ENCODE measurements at regions not wholly inside any gene's neighbourhood (a gene's known extent, or its start where the extent isn't known, plus 50 kb on each side); places are given as distances from the start of the nearest gene placed in this dataset.
"Not testable (repeated sequence)": the region's sequence is repeated elsewhere in the genome, so short reads cannot be mapped to it uniquely, and the experiment has no call there.

GRCh38 chr20:53823121-53823764 lies 229.6 kb upstream of the ZNF217 start:
- Histone ChIP-seq H3K9me3 (ENCODE audit: low read length) (peaks cover 3% of the 10 kb centered on the region), H3K4me3 (ENCODE audit: low read length) (no peak overlapping the region), H3K27me3 (ENCODE audit: insufficient read depth, low read length) (no peaks in the 10 kb centered on the region), H3K36me3 (ENCODE audit: insufficient read depth, low read length) (no peaks in the 10 kb centered on the region), H2AFZ (ENCODE audit: low read depth, low read length) (no peak overlapping the region), H3K4me1 (ENCODE audit: insufficient read depth, low read length) (peaks cover 5% of the 10 kb centered on the region)

GRCh38 chr20:53822534-53822933 lies 228.9 kb upstream of the ZNF217 start:
- H3K4me1 ChIP-seq (ENCODE audit: insufficient read depth, low read length) = no peaks in the 10 kb centered on the region
- H3K4me3 ChIP-seq (ENCODE audit: low read length) = no peak overlapping the region
- no peak overlapping the region for H2AFZ ChIP-seq (ENCODE audit: low read depth, low read length)
- no peaks in the 10 kb centered on the region for H3K36me3 ChIP-seq (ENCODE audit: insufficient read depth, low read length)
- H3K9me3 ChIP-seq (ENCODE audit: low read length) = peaks cover 3% of the 10 kb centered on the region
- no peaks in the 10 kb centered on the region for H3K27me3 ChIP-seq (ENCODE audit: insufficient read depth, low read length)

DNA sequence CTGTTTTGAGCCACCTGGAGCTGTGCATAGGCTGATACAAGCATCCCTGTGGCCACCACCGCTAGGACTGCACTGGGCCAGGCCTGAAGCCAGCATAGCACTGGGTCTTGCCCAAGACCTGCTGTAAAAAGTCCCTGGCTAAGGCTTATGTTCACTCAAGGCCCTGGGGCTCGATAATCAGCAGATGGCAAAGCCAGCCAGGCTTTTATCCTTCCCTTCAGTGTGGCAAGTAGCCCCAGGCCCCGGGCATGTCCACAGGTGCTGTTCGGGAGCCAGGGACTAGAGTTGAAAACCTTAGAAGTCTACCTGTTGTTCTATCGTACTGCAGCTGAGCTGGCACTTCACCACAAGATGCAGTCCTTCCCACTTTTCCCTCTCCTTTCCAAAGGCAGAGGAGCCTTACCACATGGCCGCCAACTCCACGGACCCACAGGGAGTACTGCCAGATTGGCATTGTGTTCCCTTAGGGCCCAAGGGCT lies 226.4 kb upstream of the ZNF217 start:
- no peaks in the 10 kb centered on the region for H3K27me3 ChIP-seq (ENCODE audit: insufficient read depth, low read length)
- no peak overlapping the region for H2AFZ ChIP-seq (ENCODE audit: low read depth, low read length)
- H3K4me3 ChIP-seq (ENCODE audit: low read length) = no peak overlapping the region
- peaks cover 3% of the 10 kb centered on the region for H3K9me3 ChIP-seq (ENCODE audit: low read length)
- no peaks in the 10 kb centered on the region for H3K36me3 ChIP-seq (ENCODE audit: insufficient read depth, low read length)
- H3K4me1 ChIP-seq (ENCODE audit: insufficient read depth, low read length) = no peaks in the 10 kb centered on the region

- H3K27me3 ChIP-seq (ENCODE audit: insufficient read depth, low read length) = no peaks in the 10 kb centered on the region
- H2AFZ ChIP-seq (ENCODE audit: low read depth, low read length) = no peak overlapping the region
- H3K9me3 ChIP-seq (ENCODE audit: low read length) = peaks cover 3% of the 10 kb centered on the region
- H3K36me3 ChIP-seq (ENCODE audit: insufficient read depth, low read length) = no peaks in the 10 kb centered on the region
- H3K4me1 ChIP-seq (ENCODE audit: insufficient read depth, low read length) = no peaks in the 10 kb centered on the region
- no peak overlapping the region for H3K4me3 ChIP-seq (ENCODE audit: low read length)
Observed at GRCh38 chr20:53818457-53819177, 225.0 kb upstream of the ZNF217 start.

- not testable (repeated sequence) for H3K4me3 ChIP-seq (ENCODE audit: low read length); H3K27me3 ChIP-seq (ENCODE audit: insufficient read depth, low read length); H3K36me3 ChIP-seq (ENCODE audit: insufficient read depth, low read length); H2AFZ ChIP-seq (ENCODE audit: low read depth, low read length); H3K4me1 ChIP-seq (ENCODE audit: insufficient read depth, low read length); H3K9me3 ChIP-seq (ENCODE audit: low read length)
Observed at GRCh38 chr20:53817513-53817912, 223.9 kb upstream of the ZNF217 start.

GRCh38 chr20:53816872-53817398 lies 223.3 kb upstream of the ZNF217 start:
- Histone ChIP-seq H3K9me3 (ENCODE audit: low read length) (peaks cover 3% of the 10 kb centered on the region), H3K36me3 (ENCODE audit: insufficient read depth, low read length) (no peaks in the 10 kb centered on the region), H2AFZ (ENCODE audit: low read depth, low read length) (no peak overlapping the region), H3K27me3 (ENCODE audit: insufficient read depth, low read length) (no peaks in the 10 kb centered on the region), H3K4me1 (ENCODE audit: insufficient read depth, low read length) (no peaks in the 10 kb centered on the region), H3K4me3 (ENCODE audit: low read length) (no peak overlapping the region)

GRCh38 chr20:53815509-53815908 lies 221.9 kb upstream of the ZNF217 start:
- H3K4me3 ChIP-seq (ENCODE audit: low read length) = no peak overlapping the region
- H3K27me3 ChIP-seq (ENCODE audit: insufficient read depth, low read length) = no peaks in the 10 kb centered on the region
- no peak overlapping the region for H2AFZ ChIP-seq (ENCODE audit: low read depth, low read length)
- no peaks in the 10 kb centered on the region for H3K36me3 ChIP-seq (ENCODE audit: insufficient read depth, low read length)
- no peaks in the 10 kb centered on the region for H3K4me1 ChIP-seq (ENCODE audit: insufficient read depth, low read length)
- H3K9me3 ChIP-seq (ENCODE audit: low read length) = peaks cover 3% of the 10 kb centered on the region

- H2AFZ ChIP-seq (ENCODE audit: low read depth, low read length) = no peak overlapping the region
Observed at GRCh38 chr20:53814060-53814459, 220.4 kb upstream of the ZNF217 start.

GRCh38 chr20:53813636-53814035 lies 220.0 kb upstream of the ZNF217 start:
- Histone ChIP-seq H2AFZ (ENCODE audit: low read depth, low read length) (no peak overlapping the region), H3K9me3 (ENCODE audit: low read length) (no peaks in the 10 kb centered on the region), H3K4me1 (ENCODE audit: insufficient read depth, low read length) (no peaks in the 10 kb centered on the region), H3K36me3 (ENCODE audit: insufficient read depth, low read length) (no peaks in the 10 kb centered on the region), H3K4me3 (ENCODE audit: low read length) (no peak overlapping the region), H3K27me3 (ENCODE audit: insufficient read depth, low read length) (no peaks in the 10 kb centered on the region)

More at GRCh38 chr20:53814060-53814459, 220.4 kb upstream of the ZNF217 start:
- H3K36me3 ChIP-seq (ENCODE audit: insufficient read depth, low read length) = no peaks in the 10 kb centered on the region
- H3K9me3 ChIP-seq (ENCODE audit: low read length) = peaks cover under 1% of the 10 kb centered on the region
- H3K27me3 ChIP-seq (ENCODE audit: insufficient read depth, low read length) = no peaks in the 10 kb centered on the region
- H3K4me1 ChIP-seq (ENCODE audit: insufficient read depth, low read length) = no peaks in the 10 kb centered on the region
- no peak overlapping the region for H3K4me3 ChIP-seq (ENCODE audit: low read length)

DNA sequence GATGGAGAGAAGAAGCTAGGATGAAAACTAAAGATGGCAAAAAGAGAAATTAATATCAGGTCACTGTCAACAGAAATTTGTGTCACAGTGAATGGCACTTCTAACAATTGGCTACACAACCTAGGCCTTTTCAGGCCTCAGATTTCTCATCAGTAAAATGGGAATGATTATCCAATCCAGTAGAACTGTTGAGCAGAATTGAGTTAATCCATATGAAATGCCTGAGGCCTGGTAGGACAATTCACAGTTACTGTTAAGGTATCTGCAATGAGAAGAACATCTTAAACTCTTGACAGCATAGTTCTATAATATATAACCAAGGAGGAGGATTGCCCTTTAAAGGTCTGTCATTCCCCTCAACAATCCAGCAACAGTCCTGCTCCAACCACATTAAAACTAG lies 217.9 kb upstream of the ZNF217 start:
- H3K9me3 ChIP-seq (ENCODE audit: low read length) = no peaks in the 10 kb centered on the region
- H3K4me1 ChIP-seq (ENCODE audit: insufficient read depth, low read length) = no peaks in the 10 kb centered on the region
- no peaks in the 10 kb centered on the region for H3K27me3 ChIP-seq (ENCODE audit: insufficient read depth, low read length)
- no peak overlapping the region for H3K4me3 ChIP-seq (ENCODE audit: low read length)
- no peaks in the 10 kb centered on the region for H3K36me3 ChIP-seq (ENCODE audit: insufficient read depth, low read length)
- H2AFZ ChIP-seq (ENCODE audit: low read depth, low read length) = no peak overlapping the region

DNA sequence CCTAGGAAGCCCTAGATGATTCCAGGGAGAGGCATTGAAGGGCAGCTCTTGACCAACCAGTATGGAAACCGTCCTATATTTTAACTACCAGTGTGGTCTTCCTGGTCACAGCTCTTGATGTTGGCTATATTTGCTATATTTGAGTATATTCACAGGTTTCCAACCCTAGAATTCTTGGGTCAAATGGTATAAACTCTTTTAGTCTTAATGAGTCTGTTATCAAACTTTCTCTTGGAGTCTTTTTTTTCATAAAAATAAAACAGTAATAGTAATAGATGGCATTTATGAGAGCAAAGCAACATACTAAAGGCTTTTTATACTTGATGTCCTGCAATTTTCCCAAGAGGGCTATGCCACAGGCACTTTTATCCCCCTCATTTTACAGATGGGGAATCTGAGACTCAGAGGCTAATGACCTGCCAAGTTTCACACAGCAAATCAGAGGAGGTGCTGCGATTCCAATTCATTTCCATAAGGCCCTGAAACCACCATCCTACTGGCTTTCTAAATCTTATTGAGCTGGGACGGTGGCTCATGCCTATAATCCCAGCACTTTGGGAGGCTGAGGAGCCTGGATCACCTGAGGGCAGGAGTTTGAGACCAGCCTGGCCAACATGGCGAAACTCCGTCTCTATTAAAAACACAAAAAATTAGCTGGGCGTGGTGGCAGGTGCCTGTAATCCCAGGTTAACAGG lies 217.2 kb upstream of the ZNF217 start:
- Histone ChIP-seq H3K36me3 (ENCODE audit: insufficient read depth, low read length) (no peaks in the 10 kb centered on the region), H3K9me3 (ENCODE audit: low read length) (no peaks in the 10 kb centered on the region), H3K4me1 (ENCODE audit: insufficient read depth, low read length) (no peaks in the 10 kb centered on the region), H3K4me3 (ENCODE audit: low read length) (no peak overlapping the region), H3K27me3 (ENCODE audit: insufficient read depth, low read length) (no peaks in the 10 kb centered on the region), H2AFZ (ENCODE audit: low read depth, low read length) (no peak overlapping the region)

DNA sequence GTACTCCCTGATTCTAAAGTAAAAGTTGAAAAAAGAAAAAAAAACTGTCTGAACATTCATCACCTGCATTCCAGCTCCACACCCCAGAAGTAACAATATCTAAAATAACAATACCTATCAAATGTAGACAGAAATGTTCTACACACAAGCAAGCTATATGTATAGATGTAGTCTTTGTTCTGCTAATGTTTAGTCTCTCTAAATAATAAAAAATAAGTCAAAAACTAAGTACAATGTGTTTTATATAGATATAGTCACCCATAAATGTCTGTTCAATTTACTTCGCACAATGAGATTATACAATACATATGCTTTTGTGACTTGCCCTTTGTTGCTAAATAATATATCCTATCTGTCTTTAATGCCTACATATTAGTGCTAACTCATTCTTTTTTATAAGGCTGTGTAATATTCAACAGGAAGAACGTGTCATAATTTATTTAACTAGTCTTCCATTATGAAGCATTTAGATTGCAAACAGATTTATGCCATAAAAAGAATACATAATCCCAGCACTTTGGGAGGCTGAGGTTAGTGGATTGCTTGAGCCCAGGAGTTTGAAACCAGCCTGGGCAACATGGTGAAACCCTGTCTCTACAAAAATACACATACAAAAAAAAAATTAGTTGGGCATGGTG lies 216.2 kb upstream of the ZNF217 start:
- H3K9me3 ChIP-seq (ENCODE audit: low read length) = no peaks in the 10 kb centered on the region
- no peak overlapping the region for H2AFZ ChIP-seq (ENCODE audit: low read depth, low read length)
- H3K4me3 ChIP-seq (ENCODE audit: low read length) = no peak overlapping the region
- no peaks in the 10 kb centered on the region for H3K27me3 ChIP-seq (ENCODE audit: insufficient read depth, low read length)
- no peaks in the 10 kb centered on the region for H3K4me1 ChIP-seq (ENCODE audit: insufficient read depth, low read length)
- no peaks in the 10 kb centered on the region for H3K36me3 ChIP-seq (ENCODE audit: insufficient read depth, low read length)

DNA sequence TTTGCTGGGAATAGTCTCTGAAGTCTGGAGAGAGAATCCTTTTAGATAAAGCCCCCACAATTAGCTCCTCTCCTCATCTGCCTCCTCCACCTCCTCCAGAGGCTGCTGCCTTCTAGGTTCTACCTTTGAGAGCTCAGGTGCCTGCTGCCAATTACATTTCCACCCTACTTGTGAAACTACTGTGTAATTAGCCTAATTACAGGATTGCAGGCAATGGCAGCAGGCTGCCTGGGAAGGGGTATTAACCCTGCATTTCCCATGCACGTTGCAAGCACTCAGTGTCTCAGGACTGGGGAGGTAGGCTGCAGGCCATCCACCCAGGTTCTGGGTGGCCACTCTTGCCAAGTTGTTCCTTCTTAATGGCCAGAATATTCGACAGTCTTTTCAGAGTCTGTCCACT lies 215.6 kb upstream of the ZNF217 start:
- Histone ChIP-seq H3K4me3 (ENCODE audit: low read length) (no peak overlapping the region), H3K9me3 (ENCODE audit: low read length) (no peaks in the 10 kb centered on the region), H3K4me1 (ENCODE audit: insufficient read depth, low read length) (no peaks in the 10 kb centered on the region), H3K27me3 (ENCODE audit: insufficient read depth, low read length) (no peaks in the 10 kb centered on the region), H3K36me3 (ENCODE audit: insufficient read depth, low read length) (no peaks in the 10 kb centered on the region), H2AFZ (ENCODE audit: low read depth, low read length) (no peak overlapping the region)

Measured in neuron (in vitro differentiated cells).